ENCODE measurements at regions not wholly inside any gene's neighbourhood (a gene's known extent, or its start where the extent isn't known, plus 50 kb on each side); places are given as distances from the start of the nearest gene placed in this dataset.
A peak's percentile ranks its signal among the peaks of the same experiment; 100 is the strongest.

- H3K36me3 ChIP-seq = no peaks in the 10 kb centered on the region
- H3K4me3 Mint-ChIP-seq = no peak overlapping the region
- no peaks in the 10 kb centered on the region for H3K27me3 ChIP-seq
- H3K4me1 ChIP-seq = peaks cover 14% of the 10 kb centered on the region
- TF ChIP-seq, protein P1, sequence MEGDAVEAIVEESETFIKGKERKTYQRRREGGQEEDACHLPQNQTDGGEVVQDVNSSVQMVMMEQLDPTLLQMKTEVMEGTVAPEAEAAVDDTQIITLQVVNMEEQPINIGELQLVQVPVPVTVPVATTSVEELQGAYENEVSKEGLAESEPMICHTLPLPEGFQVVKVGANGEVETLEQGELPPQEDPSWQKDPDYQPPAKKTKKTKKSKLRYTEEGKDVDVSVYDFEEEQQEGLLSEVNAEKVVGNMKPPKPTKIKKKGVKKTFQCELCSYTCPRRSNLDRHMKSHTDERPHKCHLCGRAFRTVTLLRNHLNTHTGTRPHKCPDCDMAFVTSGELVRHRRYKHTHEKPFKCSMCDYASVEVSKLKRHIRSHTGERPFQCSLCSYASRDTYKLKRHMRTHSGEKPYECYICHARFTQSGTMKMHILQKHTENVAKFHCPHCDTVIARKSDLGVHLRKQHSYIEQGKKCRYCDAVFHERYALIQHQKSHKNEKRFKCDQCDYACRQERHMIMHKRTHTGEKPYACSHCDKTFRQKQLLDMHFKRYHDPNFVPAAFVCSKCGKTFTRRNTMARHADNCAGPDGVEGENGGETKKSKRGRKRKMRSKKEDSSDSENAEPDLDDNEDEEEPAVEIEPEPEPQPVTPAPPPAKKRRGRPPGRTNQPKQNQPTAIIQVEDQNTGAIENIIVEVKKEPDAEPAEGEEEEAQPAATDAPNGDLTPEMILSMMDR (IDR thresholded peaks at IDR 0.05) = no peak
- TF ChIP-seq EZH2phosphoT487 (IDR thresholded peaks at IDR 0.05) = no peak
- TF ChIP-seq EZH2 (IDR thresholded peaks at IDR 0.05) = no peak
- no peak for DNase-seq (ENCODE audit: low spot score)
- peaks cover 6% of the 10 kb centered on the region for H3K4me1 Mint-ChIP-seq
- H3K27ac Mint-ChIP-seq = no peak overlapping the region
- no peaks in the 10 kb centered on the region for H3K79me2 ChIP-seq (ENCODE audit: low read depth)
- no peaks in the 10 kb centered on the region for H3K36me3 Mint-ChIP-seq
- H3K27ac ChIP-seq = no peak overlapping the region
- no peak overlapping the region for H2AFZ ChIP-seq (replicated peaks)
- no peaks in the 10 kb centered on the region for H3K27me3 Mint-ChIP-seq (ENCODE audit: insufficient read depth, low read depth)
- no peak overlapping the region for H3K4me2 ChIP-seq
- no peak overlapping the region for H3K9ac ChIP-seq
- H3F3A ChIP-seq (ENCODE audit: low read depth) = no peaks in the 10 kb centered on the region
- H3K9me3 Mint-ChIP-seq = no peaks in the 10 kb centered on the region
- H3K4me3 ChIP-seq = no peak overlapping the region
- no peaks in the 10 kb centered on the region for H4K20me1 ChIP-seq (ENCODE audit: low read depth)
- no peaks in the 10 kb centered on the region for H3K9me3 ChIP-seq (ENCODE audit: low read depth)
Observed at GRCh38 chr14:30118992-30119640, 191.5 kb upstream of the PRKD1 start.

DNA sequence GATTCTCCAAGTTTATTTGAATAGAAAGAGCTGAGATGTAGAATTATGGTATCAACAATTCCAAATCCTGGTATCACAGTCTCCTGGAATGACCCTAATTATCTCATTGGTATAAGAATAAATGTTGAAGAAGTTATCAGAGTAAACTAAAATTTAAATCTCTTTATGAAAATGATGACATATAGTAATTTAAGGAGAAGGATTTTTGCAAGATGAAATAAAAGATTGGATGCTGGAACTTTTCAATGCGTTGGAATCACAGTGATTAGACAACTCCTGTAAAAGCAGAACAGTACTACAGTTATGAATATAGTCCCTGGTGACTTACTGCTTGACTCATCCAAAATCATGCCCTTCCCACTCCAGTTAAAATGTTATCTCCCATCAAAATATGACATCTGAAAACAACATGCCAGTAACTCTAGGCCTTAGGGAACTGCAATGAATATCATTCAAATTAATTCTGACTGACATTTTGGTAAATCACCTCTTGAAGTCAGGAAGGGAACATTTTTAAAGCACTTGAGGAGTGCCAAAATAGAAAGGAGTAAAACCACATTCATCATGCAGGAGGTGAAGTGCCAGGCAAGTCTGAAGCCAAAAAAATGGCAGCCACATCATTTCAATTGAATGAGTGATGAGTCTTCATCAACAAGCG, 197.8 kb upstream of the PRKD1 start:
- no peaks in the 10 kb centered on the region for H3K27me3 Mint-ChIP-seq (ENCODE audit: insufficient read depth, low read depth)
- H3K36me3 Mint-ChIP-seq = no peaks in the 10 kb centered on the region
- no peak overlapping the region for H3K27ac Mint-ChIP-seq
- H4K20me1 ChIP-seq (ENCODE audit: low read depth) = no peaks in the 10 kb centered on the region
- H3K9me3 Mint-ChIP-seq = no peaks in the 10 kb centered on the region
- H3K9ac ChIP-seq = no peak overlapping the region
- H3K9me3 ChIP-seq (ENCODE audit: low read depth) = no peaks in the 10 kb centered on the region
- no peak overlapping the region for H3K4me3 ChIP-seq
- TF ChIP-seq, protein P1 (IDR thresholded peaks at IDR 0.05) = no peak
- TF ChIP-seq EZH2 (IDR thresholded peaks at IDR 0.05) (no peak), EZH2phosphoT487 (IDR thresholded peaks at IDR 0.05) (no peak)
- no peak overlapping the region for H3K4me3 Mint-ChIP-seq
- H3K27ac ChIP-seq = no peak overlapping the region
- no peaks in the 10 kb centered on the region for H3F3A ChIP-seq (ENCODE audit: low read depth)
- H3K4me2 ChIP-seq = no peak overlapping the region
- no peaks in the 10 kb centered on the region for H3K36me3 ChIP-seq
- H3K4me1 Mint-ChIP-seq = no peaks in the 10 kb centered on the region
- no peaks in the 10 kb centered on the region for H3K27me3 ChIP-seq
- H3K79me2 ChIP-seq (ENCODE audit: low read depth) = no peaks in the 10 kb centered on the region
- DNase-seq (ENCODE audit: low spot score) = no peak
- H3K4me1 ChIP-seq = no peaks in the 10 kb centered on the region
- no peak overlapping the region for H2AFZ ChIP-seq (replicated peaks)

GRCh38 chr14:30129807-30130206, 202.2 kb upstream of the PRKD1 start:
- H4K20me1 ChIP-seq (ENCODE audit: low read depth) = no peaks in the 10 kb centered on the region
- H3K79me2 ChIP-seq (ENCODE audit: low read depth) = no peaks in the 10 kb centered on the region
- no peak for DNase-seq (ENCODE audit: low spot score)
- H3K36me3 ChIP-seq = no peaks in the 10 kb centered on the region
- H3K9ac ChIP-seq = no peak overlapping the region
- H3K27me3 ChIP-seq = no peaks in the 10 kb centered on the region
- H3K27me3 Mint-ChIP-seq (ENCODE audit: insufficient read depth, low read depth) = no peaks in the 10 kb centered on the region
- H2AFZ ChIP-seq (replicated peaks) = peak overlapping the region; percentile 29
- no peak overlapping the region for H3K4me3 Mint-ChIP-seq
- TF ChIP-seq EZH2phosphoT487 (IDR thresholded peaks at IDR 0.05) (no peak), EZH2 (IDR thresholded peaks at IDR 0.05) (no peak)
- TF ChIP-seq, protein P1 (IDR thresholded peaks at IDR 0.05) = no peak
- H3K27ac Mint-ChIP-seq = no peak overlapping the region
- H3K9me3 Mint-ChIP-seq = no peaks in the 10 kb centered on the region
- H3K27ac ChIP-seq = no peak overlapping the region
- H3K36me3 Mint-ChIP-seq = no peaks in the 10 kb centered on the region
- H3K9me3 ChIP-seq (ENCODE audit: low read depth) = no peaks in the 10 kb centered on the region
- no peak overlapping the region for H3K4me2 ChIP-seq
- H3F3A ChIP-seq (ENCODE audit: low read depth) = no peaks in the 10 kb centered on the region
- no peaks in the 10 kb centered on the region for H3K4me1 ChIP-seq
- no peaks in the 10 kb centered on the region for H3K4me1 Mint-ChIP-seq
- H3K4me3 ChIP-seq = no peak overlapping the region

Data from neural progenitor cell (in vitro differentiated cells).